ENCODE measurements at regions not wholly inside any gene's neighbourhood (a gene's known extent, or its start where the extent isn't known, plus 50 kb on each side); places are given as distances from the start of the nearest gene placed in this dataset.
"Not testable (repeated sequence)": the region's sequence is repeated elsewhere in the genome, so short reads cannot be mapped to it uniquely, and the experiment has no call there.

DNA sequence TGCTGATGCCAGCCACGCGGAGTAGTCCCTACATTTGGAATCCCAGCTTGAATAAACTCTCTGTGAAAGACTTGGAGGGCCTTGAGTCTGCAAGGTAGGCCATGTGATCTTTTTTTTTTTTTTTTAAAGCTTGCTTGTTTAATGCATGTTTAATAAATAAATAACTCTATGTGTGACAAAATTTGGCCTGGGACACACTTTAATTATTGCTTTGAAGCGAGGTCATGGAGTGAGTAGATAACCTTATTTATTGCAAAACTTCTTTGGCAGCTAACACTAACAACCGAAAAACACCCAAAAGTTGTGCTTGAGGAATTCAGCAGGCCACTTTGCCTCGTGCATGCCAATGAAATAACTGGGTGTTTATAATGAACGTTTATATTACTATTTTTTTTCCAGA is 382.2 kb downstream of the FLRT2 start:
- no peak for DNase-seq

- DNase-seq, result no peak
Observed at GRCh38 chr14:85911044-85911443, 381.1 kb downstream of the FLRT2 start.

- DNase-seq, result no peak
Observed at GRCh38 chr14:85909581-85909980, 379.6 kb downstream of the FLRT2 start.

DNA sequence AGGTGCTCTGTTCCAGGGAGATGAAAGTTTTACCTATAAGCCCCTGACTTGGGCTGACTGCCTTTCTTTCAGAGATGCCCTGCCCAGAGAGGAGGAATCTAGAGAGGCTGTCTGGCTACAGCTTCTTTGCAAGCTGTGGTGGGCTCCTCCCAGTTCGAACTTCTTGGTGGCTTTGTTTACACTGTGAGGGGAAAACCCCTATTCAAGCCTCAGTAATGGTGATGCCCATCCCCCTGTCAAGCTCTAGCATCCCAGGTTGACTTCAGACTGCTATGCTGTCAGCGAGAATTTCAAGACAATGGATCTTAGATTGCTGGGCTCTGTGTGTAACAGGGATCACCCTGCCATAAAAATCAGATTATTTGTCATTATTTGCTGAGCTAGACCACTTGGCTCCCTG is 377.6 kb downstream of the FLRT2 start:
- no peak for DNase-seq

DNA sequence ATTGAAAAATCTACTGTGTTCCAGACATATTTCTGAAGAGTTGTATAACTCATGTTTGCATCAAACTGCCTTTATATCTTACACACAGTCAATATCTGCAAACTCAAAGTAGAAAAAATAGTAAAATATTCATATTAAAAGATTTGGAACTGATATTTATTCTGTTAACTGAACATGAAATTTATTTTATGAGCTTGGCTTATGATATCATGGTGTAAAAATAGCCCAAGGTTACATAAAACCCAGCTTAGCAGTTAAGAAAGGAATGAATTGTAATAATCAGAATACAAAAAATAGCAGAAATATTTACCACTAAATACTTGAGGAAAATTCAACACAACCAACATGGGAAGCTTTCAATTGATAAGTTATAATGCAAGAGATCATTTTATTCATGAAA is 367.9 kb downstream of the FLRT2 start:
- no peak for DNase-seq

DNA sequence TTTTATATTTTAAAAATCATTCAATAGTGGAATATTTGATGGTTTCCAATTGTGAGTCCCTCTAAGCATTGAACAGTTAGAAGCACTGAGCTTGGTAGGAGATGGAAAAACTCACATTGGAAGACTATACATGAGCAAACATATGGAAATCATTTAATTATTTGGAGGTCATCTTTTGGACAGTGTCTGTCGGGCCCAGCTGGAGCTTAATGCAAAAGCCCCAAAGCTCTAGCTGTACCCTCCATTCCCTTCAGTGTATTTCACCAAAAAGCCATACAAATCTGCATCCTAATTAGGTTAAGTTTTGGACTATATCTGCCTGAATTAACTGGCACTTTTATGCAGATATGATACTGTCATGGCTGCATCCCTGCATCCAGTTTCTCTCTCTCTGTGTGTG is 365.7 kb downstream of the FLRT2 start:
- DNase-seq, result no peak

- no peak for DNase-seq
Observed at GRCh38 chr14:85892251-85892650, 362.3 kb downstream of the FLRT2 start.

- DNase-seq, result no peak
Observed at GRCh38 chr14:85883966-85884365, 354.0 kb downstream of the FLRT2 start.

DNA sequence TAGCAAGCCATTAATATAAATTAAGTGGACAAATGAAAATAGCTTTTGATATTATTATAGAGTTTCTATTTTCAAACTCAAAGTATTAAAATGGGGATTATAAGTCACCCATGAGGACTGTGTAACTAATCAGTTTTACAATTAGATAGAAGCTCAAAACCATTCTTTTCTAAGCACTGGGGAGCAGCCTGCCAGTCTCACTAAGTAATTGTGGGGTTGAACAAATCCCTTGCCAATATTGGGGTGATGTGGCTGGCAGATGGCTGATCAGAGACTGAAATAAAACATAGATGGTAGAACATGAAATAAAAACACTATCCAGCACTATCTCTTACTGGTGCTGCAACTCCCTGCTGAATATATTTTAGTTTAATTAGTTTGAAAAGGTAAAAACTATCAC is 353.2 kb downstream of the FLRT2 start:
- no peak for DNase-seq

DNA sequence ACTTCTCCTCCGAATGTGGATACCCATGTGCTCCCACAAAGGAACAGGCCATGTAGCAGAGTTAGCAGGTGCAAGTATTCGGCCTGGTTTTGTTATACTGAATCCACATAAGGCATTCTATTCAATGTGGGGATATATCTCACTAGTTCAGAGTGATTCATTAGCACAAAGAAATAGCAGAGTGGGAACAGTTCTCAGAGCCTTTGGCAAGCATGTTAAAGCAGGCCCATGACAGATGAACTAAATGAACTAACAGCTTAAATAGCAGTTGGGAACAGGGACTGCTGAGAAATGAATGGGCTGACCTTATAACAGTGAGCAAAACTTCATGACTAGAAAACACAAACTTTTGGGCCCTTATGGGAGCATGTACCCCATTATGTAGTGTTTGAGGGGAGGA is 352.0 kb downstream of the FLRT2 start:
- no peak for DNase-seq

GRCh38 chr14:85878874-85879273 is 348.9 kb downstream of the FLRT2 start:
- DNase-seq, result no peak

DNA sequence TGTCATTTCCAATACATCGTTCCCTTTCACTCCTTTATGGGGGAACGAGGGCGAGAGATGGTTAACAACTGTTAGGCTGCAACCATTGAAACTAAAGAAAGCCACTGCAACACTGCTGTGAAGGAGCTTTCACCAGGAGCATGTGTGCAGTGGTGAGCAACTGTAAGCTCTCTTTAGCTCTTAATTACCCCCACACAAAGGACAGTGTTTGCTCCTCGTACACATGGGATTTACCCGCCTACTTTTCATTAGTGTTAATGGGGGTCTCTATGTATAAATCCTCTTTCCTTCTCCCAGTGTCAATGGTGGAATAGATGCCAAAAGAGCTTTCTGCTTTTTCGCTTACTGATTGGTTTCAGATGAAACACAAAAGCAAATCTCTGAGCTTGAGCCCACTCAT is 343.1 kb downstream of the FLRT2 start:
- DNase-seq, result no peak

DNA sequence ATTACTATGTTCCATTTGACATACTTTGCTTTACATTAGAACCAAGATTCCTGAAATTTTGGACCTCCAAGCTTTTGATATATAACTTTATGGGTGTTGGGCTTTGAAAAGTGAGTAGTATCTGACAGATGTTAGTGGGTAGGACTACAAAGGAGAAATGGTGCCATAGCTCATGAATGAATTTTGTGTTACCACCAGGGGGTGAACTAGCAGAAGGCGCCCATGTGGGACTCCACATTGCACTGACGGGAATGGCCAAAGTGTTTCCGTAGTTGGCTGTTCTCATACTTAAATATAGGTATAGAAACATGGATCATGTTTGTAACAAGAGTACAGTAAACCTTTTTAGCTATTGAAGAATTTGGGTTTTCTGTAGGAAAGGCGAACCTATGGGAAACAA is 337.5 kb downstream of the FLRT2 start:
- DNase-seq, result no peak

DNA sequence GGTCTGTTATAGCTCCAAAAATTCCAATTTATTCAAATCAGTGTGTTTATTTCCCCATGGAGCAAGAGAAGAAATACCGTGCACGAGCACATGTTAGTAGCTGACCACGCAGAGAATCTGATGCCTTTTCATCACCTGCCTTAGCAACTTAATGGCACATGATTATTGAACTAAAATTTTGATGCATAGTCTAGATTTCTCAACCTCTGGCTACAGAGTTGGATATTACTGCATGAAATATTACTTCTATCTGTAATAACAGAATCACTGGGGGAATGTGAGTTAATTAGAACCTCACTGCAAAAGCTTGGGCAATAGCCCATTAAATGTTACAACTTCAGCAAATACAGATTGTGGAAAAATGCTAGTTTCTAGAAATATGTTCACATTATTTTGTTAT is 335.8 kb downstream of the FLRT2 start:
- no peak for DNase-seq

DNA sequence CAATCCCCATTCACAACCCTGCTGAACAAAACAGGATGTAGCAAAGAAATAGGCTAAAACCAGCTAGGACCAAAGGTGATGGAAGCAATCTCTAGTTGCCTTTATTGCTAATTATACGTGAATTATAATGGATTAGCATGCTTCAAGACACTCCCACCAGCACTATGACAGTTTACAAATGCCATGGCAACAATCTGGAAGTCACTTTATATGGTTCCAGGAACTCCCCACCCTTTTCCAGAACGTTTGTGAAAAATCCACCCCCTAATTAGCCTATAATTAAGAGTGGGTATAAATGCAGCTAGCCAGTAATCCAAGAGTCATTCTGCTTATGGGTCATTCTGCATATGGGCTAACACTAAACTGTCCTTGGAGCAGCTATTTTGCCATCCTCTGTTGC is 328.7 kb downstream of the FLRT2 start:
- no peak for DNase-seq

GRCh38 chr14:85856430-85856829 is 326.5 kb downstream of the FLRT2 start:
- DNase-seq, result no peak

DNA sequence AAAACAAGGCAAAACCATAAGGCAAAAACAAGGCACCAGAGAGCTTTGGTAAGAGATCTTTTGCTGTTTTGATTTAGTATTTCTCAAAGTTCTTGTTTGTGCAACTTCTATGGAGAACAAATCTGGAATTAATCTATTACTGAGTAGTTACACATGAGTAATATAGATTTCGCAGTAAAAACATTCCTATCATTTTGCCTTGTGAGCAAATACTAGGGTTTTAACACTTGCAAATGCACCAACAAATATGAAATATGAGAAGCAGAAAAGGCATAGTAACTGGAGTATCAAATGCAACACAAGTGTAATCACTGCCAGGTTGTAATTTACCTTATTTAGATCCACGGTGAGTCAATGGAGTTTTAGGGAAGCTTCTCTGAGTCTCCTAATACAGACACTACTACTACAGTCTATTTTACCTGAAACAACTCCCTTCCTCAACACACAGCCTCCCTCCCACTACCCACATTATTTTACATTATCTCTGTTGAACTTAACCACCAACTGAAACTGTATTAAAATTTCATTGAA is 324.1 kb downstream of the FLRT2 start:
- DNase-seq, result no peak

DNA sequence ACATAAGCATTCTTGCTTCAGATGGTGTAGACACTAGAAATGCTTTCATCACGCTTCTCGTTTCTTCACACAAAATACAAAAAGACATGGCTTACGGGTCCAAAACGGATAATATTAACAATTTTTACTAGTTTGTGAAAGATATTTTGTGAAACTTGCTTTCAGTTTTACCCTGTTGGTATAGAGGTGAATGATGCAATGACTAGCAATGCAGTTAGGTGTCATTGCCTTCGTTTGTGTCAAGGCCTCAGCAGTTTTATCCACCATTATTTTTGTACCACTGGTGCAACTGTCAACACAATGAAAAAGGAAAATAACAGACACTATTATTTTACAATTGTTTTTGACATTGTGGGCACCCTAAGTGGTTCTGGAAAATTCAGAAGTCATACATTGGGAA is 323.0 kb downstream of the FLRT2 start:
- no peak for DNase-seq

DNA sequence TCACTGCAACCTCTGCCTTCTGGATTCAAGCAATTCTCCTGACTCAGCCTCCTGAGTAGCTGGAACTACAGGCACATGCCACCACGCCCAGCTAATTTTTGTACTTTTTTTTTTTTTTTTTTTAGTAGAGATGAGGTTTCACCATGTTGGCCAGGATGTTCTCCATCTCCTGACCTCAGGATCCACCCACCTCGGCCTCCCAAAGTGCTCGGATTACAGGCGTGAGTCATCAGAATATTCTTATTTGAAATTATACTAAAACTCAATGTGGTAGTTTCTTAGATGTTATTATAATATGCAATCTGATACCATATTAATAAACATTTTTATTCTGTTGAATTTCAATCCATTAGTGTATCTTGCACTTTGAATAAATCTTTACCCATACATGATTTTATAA is 322.2 kb downstream of the FLRT2 start:
- not testable (repeated sequence) for DNase-seq

DNA sequence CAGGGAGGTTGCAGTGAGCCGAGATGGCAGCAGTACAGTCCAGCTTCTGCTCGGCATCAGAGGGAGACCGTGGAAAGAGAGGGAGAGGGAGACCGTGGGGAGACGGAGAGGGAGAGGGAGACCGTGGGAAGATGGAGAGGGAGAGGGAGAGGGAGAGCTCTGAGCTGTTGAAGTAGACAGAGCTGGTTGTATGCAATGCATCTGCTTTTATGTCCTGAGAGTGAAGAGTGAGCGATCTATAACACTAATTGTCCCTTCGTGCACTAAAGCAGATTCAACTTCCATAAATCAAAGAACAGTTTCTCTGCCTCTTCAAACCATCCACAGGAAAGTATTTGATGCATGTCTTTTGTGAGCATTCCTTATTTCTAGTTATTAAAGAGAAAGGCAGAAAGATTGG is 300.6 kb downstream of the FLRT2 start:
- DNase-seq, result not testable (repeated sequence)

DNA sequence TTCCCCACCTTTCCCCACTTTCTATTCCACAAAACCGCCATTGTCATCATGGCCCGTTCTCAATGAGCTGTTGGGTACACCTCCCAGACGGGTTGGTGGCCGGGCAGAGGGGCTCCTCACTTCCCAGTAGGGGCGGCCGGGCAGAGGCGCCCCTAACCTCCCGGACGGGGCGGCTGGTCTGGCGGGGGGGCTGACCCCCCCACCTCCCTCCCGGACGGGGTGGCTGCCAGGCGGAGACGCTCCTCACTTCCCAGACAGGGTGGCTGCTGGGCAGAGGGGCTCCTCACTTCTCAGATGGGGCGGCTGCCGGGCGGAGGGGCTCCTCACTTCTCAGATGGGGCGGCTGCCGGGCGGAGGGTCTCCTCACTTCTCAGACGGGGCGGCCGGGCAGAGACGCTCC is 299.7 kb downstream of the FLRT2 start:
- DNase-seq, result not testable (repeated sequence)

DNA sequence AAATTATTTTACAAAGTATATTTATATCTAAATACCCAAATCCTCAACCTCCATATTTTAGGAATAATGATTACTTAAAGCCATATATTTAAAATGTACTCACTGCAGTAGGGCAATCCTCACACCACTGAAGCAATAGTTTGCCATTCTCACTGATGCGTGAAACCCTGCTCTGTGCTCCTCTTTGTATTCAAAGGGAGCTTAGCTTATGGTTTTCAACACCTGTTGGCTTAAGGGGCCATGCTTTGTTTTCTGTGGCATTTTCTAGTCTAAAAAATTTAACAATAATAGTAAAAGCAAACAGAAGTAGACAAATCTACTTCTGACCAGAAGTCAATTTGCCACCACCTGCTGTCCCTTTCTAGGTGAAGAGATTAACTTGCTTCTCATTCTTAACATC is 294.6 kb downstream of the FLRT2 start:
- no peak for DNase-seq

DNA sequence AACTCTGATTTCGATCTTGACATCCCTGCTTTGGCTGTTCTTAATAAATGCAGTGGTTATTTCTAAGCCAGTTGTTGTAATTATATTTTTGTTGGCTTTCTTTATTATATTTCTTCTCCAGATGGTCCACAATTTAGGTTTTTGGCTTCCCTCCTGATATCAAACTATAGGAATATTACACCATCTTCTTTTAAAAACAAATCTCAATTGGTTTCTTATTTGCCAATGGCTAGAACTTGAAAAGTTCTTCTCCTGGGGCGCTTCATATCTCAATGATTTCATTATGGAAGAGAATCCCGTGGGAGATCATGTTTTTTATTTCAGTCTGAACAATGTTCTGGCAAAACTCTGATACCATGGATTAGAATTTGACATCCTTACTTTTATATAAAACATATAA is 292.3 kb downstream of the FLRT2 start:
- DNase-seq, result no peak

DNA sequence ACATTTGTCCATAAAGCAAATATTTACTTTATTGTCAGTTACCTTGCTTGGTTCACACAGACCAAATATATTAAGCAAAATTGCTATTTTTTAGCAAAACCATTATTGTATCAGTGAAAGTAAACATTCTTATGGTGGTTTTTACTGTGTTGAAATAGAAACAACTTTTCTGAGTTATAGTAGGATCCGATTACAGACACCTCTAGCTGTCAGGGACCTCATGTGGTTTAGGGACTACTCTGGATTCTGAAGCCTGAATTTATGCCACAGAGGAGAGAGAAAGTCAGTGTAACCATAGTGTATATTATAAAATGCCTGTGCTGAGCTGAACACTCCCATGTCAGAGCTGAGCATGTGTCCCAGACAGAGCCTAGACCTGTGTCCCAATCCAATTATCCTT is 287.5 kb downstream of the FLRT2 start:
- no peak for DNase-seq

DNA sequence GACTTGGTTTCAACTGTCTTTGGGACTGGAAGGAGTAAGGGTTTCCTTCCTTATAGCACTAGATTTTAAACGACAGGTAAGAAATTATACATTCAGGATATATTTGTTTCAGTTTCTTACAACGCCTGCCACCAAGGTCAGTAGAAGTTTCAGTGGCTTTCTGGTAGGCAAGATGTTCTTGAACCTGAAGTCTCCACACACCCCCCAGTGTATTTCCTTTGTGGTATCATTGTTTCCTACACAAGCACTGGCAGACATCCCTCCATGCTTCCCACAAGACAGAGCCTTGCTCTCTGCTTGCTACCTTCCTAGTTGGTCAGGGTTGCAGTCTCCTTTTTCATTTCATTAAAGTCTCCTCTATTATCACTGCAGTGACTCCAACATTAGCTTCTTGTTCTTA is 283.1 kb downstream of the FLRT2 start:
- DNase-seq, result no peak

DNA sequence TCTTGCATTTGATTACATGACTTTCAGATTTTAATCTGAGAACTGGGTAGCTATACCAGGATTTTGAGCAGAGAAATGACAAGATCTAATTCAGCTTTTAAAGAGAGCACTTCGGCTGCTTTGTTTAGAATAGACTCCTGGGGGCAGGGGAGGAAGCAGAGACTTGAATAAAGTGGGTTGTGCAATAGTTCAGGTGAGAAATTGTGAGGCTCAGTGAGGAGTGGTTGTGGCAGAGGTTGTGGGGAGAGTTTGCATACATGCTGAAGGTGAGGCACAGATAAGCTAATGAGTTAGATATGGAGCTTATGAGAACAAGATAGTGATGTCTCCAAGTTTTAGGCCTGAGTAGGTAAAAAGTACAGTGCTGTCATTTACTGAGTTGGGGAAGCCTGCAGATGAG is 281.4 kb downstream of the FLRT2 start:
- no peak for DNase-seq

Data from activated naive CD4-positive, alpha-beta T cell treated with anti-CD3 and anti-CD28 coated beads, Interleukin-2, amount 50 U/mL, for 16 hours (primary cell).